ENCODE measurements at regions not wholly inside any gene's neighbourhood (a gene's known extent, or its start where the extent isn't known, plus 50 kb on each side); places are given as distances from the start of the nearest gene placed in this dataset.

DNA sequence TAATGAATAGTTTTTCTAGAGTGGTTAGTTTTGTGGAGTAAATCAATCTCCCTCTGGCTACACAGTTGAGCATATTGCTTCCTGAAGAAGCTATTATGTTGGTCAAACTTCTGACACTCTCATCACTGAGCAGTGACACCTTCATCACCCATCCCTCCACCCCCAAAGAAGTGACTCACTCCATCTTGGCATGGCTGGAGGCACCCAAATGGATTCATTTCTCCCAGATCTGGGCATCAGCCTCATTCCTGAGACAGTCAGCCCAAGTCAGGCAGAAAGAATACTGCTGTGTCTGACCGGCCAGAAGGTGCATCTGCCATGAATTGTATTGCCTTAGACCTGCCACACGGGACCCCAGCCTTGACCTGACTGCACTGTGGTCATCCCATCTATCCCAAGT, 117.0 kb upstream of the HABP2 start:
- H3K9me3 ChIP-seq (ENCODE audit: control insufficient read depth, insufficient read depth, low read length): no peaks in the 10 kb centered on the region
- H3K27me3 ChIP-seq (ENCODE audit: control insufficient read depth, insufficient read depth, low read length): peaks cover 3% of the 10 kb centered on the region
- no peak overlapping the region for H3K4me3 ChIP-seq (ENCODE audit: low read depth, low read length)
- WGBS (ENCODE audit: insufficient coverage): 87% methylated on average over 2 of the region's 2 CpGs
- H3K36me3 ChIP-seq (ENCODE audit: control insufficient read depth, insufficient read depth, low read length): no peaks in the 10 kb centered on the region
- no peak overlapping the region for H3K27ac ChIP-seq (ENCODE audit: low read depth, low read length)
- no peaks in the 10 kb centered on the region for H3K4me1 ChIP-seq (ENCODE audit: control insufficient read depth, insufficient read depth, low read length)
- no peak for DNase-seq (ENCODE audit: low read depth in 4 of 6, low spot score in 6 of 6)

DNA sequence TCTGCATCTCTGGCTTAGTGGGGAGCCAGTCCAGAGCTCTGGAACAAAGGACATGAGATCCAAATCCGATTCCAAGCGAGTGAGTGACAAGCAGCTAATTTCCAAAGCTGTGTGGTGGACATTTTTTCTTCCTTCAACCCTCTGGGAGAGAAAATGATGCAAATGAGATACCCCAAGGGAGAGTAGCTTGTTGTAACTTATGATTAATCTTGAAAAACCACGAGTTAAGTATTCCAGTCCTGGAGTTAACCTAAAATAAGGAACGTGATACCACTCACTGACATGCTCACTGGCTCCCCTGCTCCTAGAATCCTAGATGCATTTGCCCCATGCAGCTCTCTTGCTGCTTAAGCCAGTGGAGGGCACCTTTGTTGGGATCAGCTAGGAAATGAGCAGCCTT, 116.0 kb upstream of the HABP2 start:
- DNase-seq (ENCODE audit: low read depth in 4 of 6, low spot score in 6 of 6): no peak
- H3K4me3 ChIP-seq (ENCODE audit: low read depth, low read length): no peak overlapping the region
- WGBS (ENCODE audit: insufficient coverage): 70% methylated on average over 2 of the region's 4 CpGs

DNA sequence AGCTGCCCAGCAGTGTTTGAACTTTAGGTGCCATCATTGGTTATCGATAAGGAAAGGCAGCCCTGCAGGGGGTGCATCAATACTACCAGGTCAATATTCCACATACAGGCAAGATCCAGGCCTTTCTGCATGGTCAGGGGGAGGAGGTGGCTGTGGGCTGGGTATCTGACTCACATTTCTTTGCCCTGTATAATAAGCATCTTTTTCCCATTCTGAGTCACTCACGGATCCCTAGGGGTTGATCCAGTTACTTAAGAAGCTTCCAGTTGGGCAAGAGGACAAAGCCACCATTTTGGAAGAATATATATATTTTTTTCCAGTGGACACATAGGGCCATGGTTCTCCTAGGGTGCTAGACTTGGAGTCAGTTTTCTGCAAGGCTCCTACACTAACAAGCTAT, 114.2 kb upstream of the HABP2 start:
- no peaks in the 10 kb centered on the region for H3K4me1 ChIP-seq (ENCODE audit: control insufficient read depth, insufficient read depth, low read length)
- no peak for DNase-seq (ENCODE audit: low read depth in 4 of 6, low spot score in 6 of 6)
- no peak overlapping the region for H3K4me3 ChIP-seq (ENCODE audit: low read depth, low read length)
- no peak overlapping the region for H3K27ac ChIP-seq (ENCODE audit: low read depth, low read length)
- H3K27me3 ChIP-seq (ENCODE audit: control insufficient read depth, insufficient read depth, low read length): peaks cover 3% of the 10 kb centered on the region
- H3K9me3 ChIP-seq (ENCODE audit: control insufficient read depth, insufficient read depth, low read length): no peaks in the 10 kb centered on the region
- no CpG with 5 or more reads among the region's 2 CpGs for WGBS (ENCODE audit: insufficient coverage)
- no peaks in the 10 kb centered on the region for H3K36me3 ChIP-seq (ENCODE audit: control insufficient read depth, insufficient read depth, low read length)

More for the DNA sequence above, 116.0 kb upstream of the HABP2 start:
- Histone ChIP-seq H3K9me3 (ENCODE audit: control insufficient read depth, insufficient read depth, low read length) (no peaks in the 10 kb centered on the region), H3K4me1 (ENCODE audit: control insufficient read depth, insufficient read depth, low read length) (no peaks in the 10 kb centered on the region), H3K27me3 (ENCODE audit: control insufficient read depth, insufficient read depth, low read length) (peaks cover 3% of the 10 kb centered on the region), H3K27ac (ENCODE audit: low read depth, low read length) (no peak overlapping the region), H3K36me3 (ENCODE audit: control insufficient read depth, insufficient read depth, low read length) (no peaks in the 10 kb centered on the region)

DNA sequence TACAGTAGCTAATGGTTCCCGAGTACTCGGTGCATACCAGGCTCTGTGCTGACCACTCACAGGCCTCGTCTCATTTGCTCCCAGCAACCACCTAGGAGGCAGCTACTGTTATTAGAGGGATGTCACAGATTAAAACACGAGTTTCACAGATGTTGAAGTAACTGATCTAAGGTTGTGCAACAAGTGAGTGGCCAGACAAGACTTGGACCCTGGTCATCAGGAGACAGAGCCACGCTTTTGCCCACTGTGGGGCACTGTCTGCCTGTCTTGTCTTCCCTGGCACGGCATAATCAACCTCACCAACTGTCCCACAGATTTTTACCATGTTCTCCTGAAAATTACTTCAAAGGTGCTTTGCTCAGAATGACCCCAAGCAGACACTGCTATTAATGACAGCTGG, 111.6 kb upstream of the HABP2 start:
- H3K36me3 ChIP-seq (ENCODE audit: control insufficient read depth, insufficient read depth, low read length): no peaks in the 10 kb centered on the region
- H3K9me3 ChIP-seq (ENCODE audit: control insufficient read depth, insufficient read depth, low read length): no peaks in the 10 kb centered on the region
- DNase-seq (ENCODE audit: low read depth in 4 of 6, low spot score in 6 of 6): no peak
- no peak overlapping the region for H3K27ac ChIP-seq (ENCODE audit: low read depth, low read length)
- WGBS (ENCODE audit: insufficient coverage): 88% methylated on average over 3 of the region's 6 CpGs
- no peaks in the 10 kb centered on the region for H3K4me1 ChIP-seq (ENCODE audit: control insufficient read depth, insufficient read depth, low read length)
- no peak overlapping the region for H3K4me3 ChIP-seq (ENCODE audit: low read depth, low read length)
- H3K27me3 ChIP-seq (ENCODE audit: control insufficient read depth, insufficient read depth, low read length): peaks cover 3% of the 10 kb centered on the region

DNA sequence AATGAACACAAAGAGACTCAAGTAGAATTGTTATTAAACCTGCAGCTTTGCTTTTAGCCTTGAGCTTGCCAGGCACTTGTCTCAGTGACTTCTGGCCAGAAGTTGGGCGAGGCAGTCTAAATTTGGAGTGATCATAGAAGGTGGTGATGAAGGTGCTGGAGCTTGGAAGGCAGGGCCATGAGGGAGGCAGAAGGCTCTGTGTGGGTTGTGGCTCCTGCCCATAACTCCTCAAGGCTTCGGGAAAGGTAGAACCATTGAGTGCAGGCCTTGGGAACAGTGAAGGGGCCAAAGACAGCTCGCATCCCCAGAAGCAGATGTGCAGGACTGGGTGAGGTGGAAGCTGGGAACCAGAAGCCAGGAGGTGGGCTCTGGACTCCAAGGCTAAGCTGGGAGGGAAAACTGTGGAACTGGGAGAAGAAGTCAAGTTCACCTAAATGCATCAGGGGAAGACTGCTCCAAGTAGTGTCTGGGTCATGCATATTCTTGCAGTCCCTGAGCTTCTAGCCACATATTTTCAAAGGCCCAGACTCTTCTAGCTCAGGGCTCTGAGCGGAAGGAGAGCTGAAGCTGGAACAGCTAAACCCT, 111.1 kb upstream of the HABP2 start:
- 96% methylated on average over 4 of the region's 4 CpGs for WGBS (ENCODE audit: insufficient coverage)
- H3K27me3 ChIP-seq (ENCODE audit: control insufficient read depth, insufficient read depth, low read length): peaks cover under 1% of the 10 kb centered on the region
- no peak for DNase-seq (ENCODE audit: low read depth in 4 of 6, low spot score in 6 of 6)
- H3K27ac ChIP-seq (ENCODE audit: low read depth, low read length): no peak overlapping the region
- H3K9me3 ChIP-seq (ENCODE audit: control insufficient read depth, insufficient read depth, low read length): no peaks in the 10 kb centered on the region
- no peaks in the 10 kb centered on the region for H3K4me1 ChIP-seq (ENCODE audit: control insufficient read depth, insufficient read depth, low read length)
- H3K4me3 ChIP-seq (ENCODE audit: low read depth, low read length): no peak overlapping the region
- no peaks in the 10 kb centered on the region for H3K36me3 ChIP-seq (ENCODE audit: control insufficient read depth, insufficient read depth, low read length)

DNA sequence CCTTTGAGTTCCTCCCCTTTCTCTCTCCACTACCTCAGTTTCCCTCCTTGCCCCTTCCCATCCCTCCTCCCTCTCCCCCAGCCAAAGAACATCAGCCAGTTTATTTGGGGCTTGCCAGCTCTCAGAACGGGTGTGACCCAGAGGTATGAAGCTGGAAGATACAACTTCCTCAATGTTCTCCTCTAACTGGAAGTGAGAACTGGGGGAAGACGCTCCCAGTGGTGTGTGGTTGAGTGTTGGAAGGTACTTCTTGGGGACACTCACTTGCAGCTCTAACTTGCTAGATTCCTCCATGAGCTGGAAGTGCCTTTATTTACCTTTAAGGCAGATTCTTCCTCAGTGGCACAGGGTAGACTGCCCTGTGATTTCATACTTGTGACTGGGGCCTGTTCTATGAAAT, 110.5 kb upstream of the HABP2 start:
- no peak overlapping the region for H3K4me3 ChIP-seq (ENCODE audit: low read depth, low read length)
- H3K27me3 ChIP-seq (ENCODE audit: control insufficient read depth, insufficient read depth, low read length): no peaks in the 10 kb centered on the region
- H3K4me1 ChIP-seq (ENCODE audit: control insufficient read depth, insufficient read depth, low read length): no peaks in the 10 kb centered on the region
- WGBS (ENCODE audit: insufficient coverage): no CpG with 5 or more reads among the region's 2 CpGs
- no peak for DNase-seq (ENCODE audit: low read depth in 4 of 6, low spot score in 6 of 6)
- no peaks in the 10 kb centered on the region for H3K9me3 ChIP-seq (ENCODE audit: control insufficient read depth, insufficient read depth, low read length)
- no peak overlapping the region for H3K27ac ChIP-seq (ENCODE audit: low read depth, low read length)
- H3K36me3 ChIP-seq (ENCODE audit: control insufficient read depth, insufficient read depth, low read length): no peaks in the 10 kb centered on the region

DNA sequence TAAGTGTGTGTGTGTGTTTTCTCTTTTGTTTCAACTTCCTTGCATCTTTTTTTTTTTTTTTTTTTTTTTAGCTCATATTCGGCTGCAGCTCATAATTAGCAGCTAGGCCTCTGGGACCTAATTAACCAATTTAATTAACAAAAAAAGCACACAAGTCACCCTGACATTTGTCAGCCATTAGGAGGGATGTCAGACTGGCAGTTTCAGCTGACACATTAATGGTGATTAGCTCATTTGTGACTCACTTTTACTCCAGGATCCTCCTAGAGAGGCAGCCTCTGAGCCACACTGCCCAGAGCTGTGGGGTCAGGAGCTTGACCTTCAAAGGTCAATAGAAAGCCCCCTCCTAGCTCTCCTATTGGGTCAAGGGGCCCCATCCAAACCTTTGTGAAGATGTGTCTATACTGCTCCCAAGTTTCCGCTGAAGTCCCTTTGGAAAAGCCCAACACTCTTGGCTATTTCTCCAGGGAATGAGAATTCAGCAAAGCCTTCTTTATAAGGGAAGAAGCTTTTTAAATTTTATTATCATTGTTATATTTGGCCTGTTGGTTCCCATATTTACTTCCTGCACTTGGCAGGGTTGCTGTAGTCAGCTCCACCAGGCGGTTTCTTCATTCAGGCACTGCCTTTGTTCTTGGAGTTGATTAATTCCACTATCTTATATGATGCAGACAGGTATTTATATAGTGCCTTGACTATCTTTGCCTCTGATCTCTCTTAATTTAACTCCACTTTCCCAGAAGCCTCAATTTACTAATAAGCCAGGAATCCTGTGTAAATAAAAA, 109.5 kb upstream of the HABP2 start:
- H3K4me3 ChIP-seq (ENCODE audit: low read depth, low read length): no peak overlapping the region
- H3K4me1 ChIP-seq (ENCODE audit: control insufficient read depth, insufficient read depth, low read length): no peaks in the 10 kb centered on the region
- DNase-seq (ENCODE audit: low read depth in 4 of 6, low spot score in 6 of 6): peak in 1 of 6 donors; percentile 44
- H3K27ac ChIP-seq (ENCODE audit: low read depth, low read length): no peak overlapping the region
- H3K36me3 ChIP-seq (ENCODE audit: control insufficient read depth, insufficient read depth, low read length): no peaks in the 10 kb centered on the region
- WGBS (ENCODE audit: insufficient coverage): no CpG with 5 or more reads among the region's 3 CpGs
- no peaks in the 10 kb centered on the region for H3K9me3 ChIP-seq (ENCODE audit: control insufficient read depth, insufficient read depth, low read length)
- H3K27me3 ChIP-seq (ENCODE audit: control insufficient read depth, insufficient read depth, low read length): no peaks in the 10 kb centered on the region

DNA sequence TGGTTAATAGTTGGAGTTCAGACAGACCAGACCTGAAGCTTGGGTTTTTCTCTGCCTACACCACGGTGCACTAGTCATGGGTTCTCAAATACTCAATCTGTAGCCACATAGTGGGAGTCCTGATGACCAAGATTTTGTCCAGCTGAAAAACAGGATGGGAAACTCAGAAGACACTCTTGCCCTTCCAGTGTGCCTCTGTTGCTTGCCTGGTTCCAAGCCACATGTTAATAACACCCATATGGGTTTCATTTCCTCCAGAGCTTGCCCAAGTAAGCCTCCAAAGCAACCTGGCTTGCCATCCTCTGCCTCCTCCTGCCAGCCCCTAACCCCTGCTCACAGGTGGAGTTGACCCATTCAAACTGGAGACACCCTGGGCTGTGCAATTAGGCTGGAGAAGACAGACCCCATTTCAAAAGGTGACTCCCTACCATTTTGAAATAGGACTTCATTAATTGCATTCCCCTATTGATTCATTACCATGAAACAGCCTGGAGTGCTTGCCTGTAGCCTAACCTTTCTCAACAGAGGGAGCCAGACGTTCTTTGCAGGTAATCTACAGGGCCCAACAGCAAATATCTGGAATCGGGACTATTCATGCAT, 108.0 kb upstream of the HABP2 start:
- Histone ChIP-seq H3K4me3 (ENCODE audit: low read depth, low read length) (no peak overlapping the region), H3K4me1 (ENCODE audit: control insufficient read depth, insufficient read depth, low read length) (no peaks in the 10 kb centered on the region), H3K36me3 (ENCODE audit: control insufficient read depth, insufficient read depth, low read length) (no peaks in the 10 kb centered on the region), H3K27me3 (ENCODE audit: control insufficient read depth, insufficient read depth, low read length) (peaks cover 4% of the 10 kb centered on the region), H3K9me3 (ENCODE audit: control insufficient read depth, insufficient read depth, low read length) (no peaks in the 10 kb centered on the region), H3K27ac (ENCODE audit: low read depth, low read length) (no peak overlapping the region)
- no peak for DNase-seq (ENCODE audit: low read depth in 4 of 6, low spot score in 6 of 6)
- WGBS (ENCODE audit: insufficient coverage): 78% methylated on average over 3 of the region's 3 CpGs

DNA sequence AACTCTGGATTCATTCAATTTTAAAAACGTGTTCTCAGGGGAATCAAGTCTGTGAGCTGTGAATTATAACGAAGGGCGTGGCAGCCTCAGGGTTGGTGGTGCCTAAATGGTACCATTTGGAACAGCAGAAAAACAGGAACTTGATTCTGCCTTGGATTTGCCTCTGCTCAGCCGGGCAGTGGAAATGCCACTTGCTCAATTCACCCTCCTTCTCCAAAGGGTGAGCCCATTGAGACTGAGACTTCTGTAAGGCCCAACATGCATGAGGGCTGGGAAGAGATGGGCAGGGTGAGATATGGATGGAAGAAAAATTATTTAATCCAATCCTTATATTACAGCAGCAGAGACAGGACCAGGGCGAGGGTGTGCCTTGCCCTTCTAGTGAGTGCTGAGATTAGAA, 107.1 kb upstream of the HABP2 start:
- peaks cover 4% of the 10 kb centered on the region for H3K27me3 ChIP-seq (ENCODE audit: control insufficient read depth, insufficient read depth, low read length)
- no peak overlapping the region for H3K27ac ChIP-seq (ENCODE audit: low read depth, low read length)
- no peak for DNase-seq (ENCODE audit: low read depth in 4 of 6, low spot score in 6 of 6)
- H3K4me3 ChIP-seq (ENCODE audit: low read depth, low read length): no peak overlapping the region
- H3K9me3 ChIP-seq (ENCODE audit: control insufficient read depth, insufficient read depth, low read length): no peaks in the 10 kb centered on the region
- H3K4me1 ChIP-seq (ENCODE audit: control insufficient read depth, insufficient read depth, low read length): no peaks in the 10 kb centered on the region
- 75% methylated on average over 3 of the region's 5 CpGs for WGBS (ENCODE audit: insufficient coverage)
- no peaks in the 10 kb centered on the region for H3K36me3 ChIP-seq (ENCODE audit: control insufficient read depth, insufficient read depth, low read length)

DNA sequence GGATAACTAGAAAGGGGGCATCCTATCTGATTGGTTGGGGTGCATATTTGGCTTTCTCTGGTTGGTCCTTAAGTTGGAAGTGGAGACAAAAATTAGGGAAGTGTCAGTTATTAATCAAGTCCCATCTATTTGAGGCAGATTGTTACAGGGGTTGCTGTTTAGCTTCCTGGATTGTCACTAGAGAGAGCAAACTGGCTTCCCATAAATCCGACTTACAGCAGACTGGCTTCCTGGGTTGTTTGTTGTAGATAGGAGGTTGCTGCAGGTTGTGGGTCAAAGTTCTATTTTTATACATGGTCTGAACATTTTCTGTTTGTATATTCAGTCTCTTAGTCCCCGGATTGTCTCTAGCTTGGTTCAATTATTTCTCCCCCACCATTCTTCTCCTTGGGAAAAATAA, 106.1 kb upstream of the HABP2 start:
- Histone ChIP-seq H3K4me1 (ENCODE audit: control insufficient read depth, insufficient read depth, low read length) (no peaks in the 10 kb centered on the region), H3K27me3 (ENCODE audit: control insufficient read depth, insufficient read depth, low read length) (peaks cover 4% of the 10 kb centered on the region), H3K4me3 (ENCODE audit: low read depth, low read length) (no peak overlapping the region), H3K9me3 (ENCODE audit: control insufficient read depth, insufficient read depth, low read length) (no peaks in the 10 kb centered on the region), H3K36me3 (ENCODE audit: control insufficient read depth, insufficient read depth, low read length) (no peaks in the 10 kb centered on the region), H3K27ac (ENCODE audit: low read depth, low read length) (no peak overlapping the region)
- WGBS (ENCODE audit: insufficient coverage): no CpG with 5 or more reads among the region's 2 CpGs
- no peak for DNase-seq (ENCODE audit: low read depth in 4 of 6, low spot score in 6 of 6)
